ENCODE measurements at regions not wholly inside any gene's neighbourhood (a gene's known extent, or its start where the extent isn't known, plus 50 kb on each side); places are given as distances from the start of the nearest gene placed in this dataset.
"Not testable (repeated sequence)": the region's sequence is repeated elsewhere in the genome, so short reads cannot be mapped to it uniquely, and the experiment has no call there.

DNA sequence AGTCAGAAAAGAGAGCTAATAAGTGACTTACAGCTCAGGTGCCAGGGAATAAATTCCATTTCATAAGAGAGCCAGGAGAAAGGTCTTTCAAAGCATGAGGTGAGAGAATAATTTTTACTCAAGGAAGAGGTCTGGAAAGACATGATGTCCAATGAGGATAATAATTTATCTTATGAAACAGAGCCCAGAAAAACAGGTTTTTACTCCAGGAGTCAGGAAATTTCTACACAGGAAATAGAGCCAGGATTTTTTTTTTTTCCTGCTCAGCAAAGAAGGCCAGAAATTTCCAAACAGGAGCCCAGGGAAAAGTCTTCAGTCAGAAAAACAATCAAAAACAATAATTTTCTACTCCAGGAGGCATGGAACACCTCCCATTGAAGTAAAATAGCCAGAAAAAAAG, 1185.7 kb upstream of the TSPY4 start:
- no peak for DNase-seq

DNA sequence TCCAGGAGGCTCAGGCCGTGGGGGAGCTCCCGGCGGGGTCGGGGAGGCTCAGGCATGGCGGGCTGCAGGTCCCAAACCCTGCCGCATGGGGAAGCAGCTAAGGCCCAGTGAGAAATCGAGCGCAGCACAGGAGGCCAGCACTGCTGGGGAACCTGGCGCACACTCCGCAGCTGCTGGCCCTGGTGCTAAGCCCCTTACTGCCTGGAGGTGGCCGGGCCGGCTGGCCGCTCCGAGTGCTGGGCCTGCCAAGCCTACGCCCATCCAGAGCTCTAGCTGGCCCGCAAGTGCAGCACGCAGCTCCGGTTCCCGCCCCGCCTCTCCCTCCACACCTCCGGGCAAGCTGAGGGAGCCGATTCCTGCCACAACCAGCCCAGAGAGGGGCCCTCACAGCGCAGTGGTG, 1208.7 kb upstream of the TSPY4 start:
- no peak for DNase-seq

DNA sequence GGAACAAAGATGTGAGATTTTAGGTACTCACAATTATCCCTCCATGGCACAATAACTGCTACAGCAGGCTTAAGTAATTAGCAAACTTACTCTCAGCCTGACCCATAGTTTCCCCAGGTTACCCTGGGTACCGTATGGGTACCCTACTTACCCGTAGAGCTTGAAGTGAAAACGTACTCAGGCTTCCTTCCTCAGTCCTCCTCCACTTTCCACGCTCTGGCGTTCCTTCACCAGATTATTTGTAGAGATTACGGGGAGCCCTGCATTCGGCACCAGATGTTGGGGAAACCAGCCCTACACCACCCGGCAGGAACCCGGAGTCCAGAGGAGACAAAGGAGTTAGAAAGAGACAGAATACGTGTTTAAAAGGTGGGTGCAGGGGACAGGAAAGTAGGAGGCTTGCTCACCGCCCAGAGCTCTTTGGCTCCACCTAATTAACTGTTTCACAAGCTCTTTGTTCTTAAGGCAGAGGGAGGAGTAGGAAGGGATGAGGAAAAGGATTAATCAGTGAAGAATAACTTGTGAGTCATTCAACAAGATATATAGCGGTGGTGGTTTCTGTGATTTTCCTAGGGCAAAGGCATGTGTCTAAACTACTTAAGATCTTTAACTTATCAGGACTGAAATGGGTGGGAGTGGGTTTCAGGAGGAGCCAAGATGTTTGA, 1211.2 kb upstream of the TSPY4 start:
- DNase-seq: peak; percentile 52

DNA sequence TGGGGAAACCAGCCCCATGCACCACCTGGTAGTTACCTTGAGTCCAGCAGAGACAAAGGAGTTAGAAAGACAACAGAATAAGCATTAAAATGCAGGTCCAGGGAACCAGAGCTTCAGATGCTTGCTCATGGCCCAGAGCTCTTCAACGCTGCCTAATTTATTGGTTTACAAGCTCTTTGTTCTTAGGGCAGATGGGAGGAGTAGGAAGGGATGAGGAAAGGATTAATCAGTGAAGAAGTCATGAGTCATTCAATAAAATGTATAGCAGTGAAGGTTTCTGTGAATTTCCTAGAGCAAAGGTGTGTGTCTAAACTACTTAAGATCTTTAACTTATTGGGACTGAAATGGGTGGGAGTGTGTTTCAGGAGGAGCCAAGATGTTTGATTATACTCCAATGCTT, 1210.3 kb upstream of the AMELY start:
- peak; percentile 21 for DNase-seq

DNA sequence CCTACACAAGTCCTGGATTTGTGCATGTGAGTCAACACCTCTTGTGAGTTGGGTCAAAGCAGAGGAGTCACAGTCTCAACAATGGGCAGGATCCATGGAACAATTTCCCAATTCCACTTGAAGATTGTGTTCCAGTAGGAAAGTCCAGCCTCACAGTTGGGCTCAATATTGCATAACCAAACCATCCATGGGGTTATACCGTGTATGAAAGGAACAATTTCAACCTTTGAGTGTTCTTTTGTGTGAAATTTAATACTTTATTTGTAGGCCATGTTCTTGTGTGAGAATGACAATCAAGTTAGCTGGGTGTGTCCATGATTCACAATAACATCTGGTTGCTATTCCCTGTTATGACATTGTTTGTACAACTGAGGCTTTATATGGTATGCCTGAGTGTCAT, 1182.9 kb upstream of the AMELY start:
- DNase-seq: no peak

DNA sequence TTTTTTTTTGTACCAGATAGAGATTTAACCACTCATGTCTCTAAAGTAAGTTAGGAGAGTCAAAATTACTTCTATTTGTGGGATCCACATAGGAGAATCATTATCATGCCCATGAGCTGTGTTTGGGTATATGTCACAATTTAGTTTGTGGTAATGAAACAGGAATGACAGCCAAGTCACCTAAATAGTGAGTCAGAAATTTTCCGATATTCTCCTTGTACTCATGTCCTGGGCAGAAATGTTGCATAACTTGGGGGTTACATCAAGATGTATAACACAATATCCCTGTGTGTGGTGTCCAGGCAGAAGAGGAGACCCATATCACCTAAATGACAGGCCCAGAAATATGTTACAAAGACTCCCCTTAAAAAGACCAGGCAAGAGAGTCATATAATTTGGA, 1181.4 kb upstream of the AMELY start:
- DNase-seq: no peak

DNA sequence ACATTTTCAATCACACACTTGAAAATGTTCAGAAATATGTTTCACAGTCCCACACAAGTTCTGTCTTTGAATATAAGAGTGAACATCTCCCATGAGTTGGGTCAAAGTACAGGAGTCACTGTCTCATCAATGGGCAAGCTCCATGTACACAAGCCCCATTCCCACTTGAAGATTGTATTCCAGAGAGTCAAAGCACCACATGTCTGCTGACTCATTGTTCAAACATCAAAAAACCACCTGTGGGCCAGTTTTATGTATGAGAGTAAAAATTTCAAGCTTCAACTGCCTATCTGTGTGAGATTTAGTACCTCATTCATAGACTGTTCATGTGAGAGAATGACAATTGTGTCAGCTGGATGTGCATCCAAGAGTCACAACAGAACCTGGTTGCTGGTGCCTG, 1174.4 kb upstream of the AMELY start:
- no peak for DNase-seq

DNA sequence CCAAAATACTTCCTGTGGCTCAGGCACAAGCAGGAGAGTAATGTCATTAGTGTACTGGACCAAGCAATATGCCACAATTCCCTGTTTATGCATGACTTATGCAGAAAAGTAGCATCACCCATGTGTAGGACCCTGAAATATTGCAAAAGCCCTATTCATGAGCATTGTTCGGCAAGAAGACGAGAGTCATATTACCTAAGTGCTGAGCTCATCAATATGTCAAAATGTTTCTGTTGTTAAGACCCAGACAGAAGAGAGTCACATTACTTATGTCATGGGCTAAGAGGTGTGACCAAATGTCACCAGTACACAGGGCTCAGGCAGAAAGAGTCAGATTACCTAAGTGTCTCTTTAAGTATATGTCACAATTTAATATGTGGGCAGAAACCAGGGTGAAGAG, 1172.6 kb upstream of the AMELY start:
- no peak for DNase-seq

DNA sequence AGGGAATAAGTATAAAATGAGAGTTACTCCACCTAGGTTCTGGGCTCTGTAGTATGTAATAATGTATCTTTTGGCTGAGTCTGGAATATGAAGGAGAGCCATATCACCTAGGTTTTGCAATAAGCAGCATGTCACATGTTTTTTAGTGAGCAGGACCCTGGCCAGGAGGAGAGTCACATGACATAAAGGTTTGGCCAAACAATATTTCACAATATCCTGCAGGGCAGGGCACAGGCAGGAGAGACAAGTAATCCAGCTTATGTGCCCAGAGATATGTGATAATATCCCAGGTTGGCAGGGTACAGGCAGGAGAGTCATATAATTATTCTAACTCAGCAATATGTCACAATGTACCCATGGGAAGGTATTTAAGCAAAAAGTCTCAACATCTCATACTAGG, 1169.6 kb upstream of the AMELY start:
- DNase-seq: no peak

DNA sequence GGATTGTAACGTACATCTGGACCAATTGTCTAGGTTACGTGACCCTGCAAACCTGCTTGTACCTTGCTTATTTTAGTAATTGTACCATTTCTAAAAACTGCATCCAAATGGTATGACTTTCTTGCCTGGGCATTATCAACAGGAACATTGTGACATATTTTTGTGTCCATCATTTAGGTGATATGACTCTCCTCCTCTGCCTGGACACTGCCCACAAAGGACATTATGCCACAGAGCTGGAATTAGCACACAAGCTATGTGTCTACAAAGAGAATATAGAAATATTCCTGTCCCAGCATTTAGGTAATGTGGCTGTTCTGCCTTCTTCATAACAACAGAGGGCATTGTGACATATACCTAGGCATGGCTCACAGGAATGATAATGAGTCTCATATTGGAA, 1153.7 kb upstream of the AMELY start:
- DNase-seq: no peak

DNA sequence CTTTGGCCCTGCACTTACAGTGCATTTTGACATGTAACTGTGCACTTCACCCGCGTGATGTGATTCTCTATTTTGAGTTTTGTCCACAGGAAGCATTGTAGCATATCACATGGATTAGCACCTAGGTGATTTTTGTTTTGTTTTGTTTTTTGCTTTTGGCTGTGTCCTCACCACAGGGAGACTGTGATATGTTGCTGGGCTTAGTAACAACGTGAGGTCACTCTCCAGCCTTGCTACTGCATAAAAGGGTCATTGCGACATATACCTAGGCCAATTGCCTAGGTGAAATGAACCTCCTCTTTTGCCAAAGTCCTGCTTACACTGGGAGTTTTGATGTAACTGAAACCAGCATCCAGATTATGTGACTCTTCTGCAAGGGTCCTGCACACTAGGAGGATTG, 1152.9 kb upstream of the AMELY start:
- DNase-seq: no peak

DNA sequence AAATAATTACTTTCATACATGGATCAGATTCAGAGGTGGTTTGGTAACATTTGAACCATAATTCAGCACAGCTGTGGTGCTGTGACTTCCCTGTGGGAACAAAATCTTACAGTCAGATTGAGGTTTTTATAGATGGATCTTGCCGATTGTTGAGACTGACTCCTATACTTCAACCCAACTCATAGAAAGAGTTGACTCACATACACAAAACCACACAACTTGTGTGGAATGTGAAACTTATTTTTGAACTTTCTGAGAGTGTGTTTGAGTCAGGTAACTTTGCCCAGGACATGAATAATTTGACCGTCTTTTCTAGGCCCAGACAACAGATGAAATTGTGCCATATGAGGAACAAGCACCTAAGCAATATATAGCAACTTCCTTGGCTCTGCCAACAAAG, 1152.4 kb upstream of the AMELY start:
- no peak for DNase-seq

DNA sequence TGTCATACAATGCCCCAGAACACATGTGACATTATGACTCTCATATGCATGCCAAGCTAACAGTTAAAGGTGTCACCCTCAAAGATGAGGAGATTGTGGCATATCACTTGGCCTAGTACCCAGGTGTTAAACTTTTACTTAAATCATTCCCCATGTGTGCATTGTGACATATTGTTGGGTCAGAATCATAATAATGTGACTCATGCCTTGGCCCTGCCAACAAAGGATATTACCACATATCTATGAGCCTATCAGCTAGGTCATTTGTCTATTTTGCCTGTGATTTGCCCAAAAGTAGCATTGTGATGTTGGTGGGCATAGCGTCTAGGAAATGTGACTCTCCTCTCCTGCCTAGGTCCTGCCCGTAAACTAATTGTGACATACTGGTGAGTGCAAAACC, 1147.1 kb upstream of the AMELY start:
- DNase-seq: no peak

DNA sequence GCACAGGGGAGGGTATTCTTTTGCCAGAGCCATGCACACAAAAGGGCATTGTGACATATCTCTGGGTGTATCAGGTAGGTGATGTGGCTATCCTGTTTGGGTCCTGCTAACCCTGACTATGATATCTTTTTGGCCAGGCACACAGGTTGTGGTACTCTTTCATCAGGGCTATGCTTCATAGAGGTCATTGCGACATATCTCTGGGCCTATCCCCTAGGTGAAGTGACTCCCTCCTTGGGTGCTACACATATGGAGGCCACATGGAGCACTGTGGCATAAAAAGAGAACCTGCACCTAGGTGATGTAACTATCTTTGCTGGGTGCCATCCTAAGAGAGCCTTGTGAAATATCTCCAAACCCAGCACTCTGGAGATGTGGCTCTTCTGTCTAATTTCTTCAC, 1139.8 kb upstream of the AMELY start:
- no peak for DNase-seq

DNA sequence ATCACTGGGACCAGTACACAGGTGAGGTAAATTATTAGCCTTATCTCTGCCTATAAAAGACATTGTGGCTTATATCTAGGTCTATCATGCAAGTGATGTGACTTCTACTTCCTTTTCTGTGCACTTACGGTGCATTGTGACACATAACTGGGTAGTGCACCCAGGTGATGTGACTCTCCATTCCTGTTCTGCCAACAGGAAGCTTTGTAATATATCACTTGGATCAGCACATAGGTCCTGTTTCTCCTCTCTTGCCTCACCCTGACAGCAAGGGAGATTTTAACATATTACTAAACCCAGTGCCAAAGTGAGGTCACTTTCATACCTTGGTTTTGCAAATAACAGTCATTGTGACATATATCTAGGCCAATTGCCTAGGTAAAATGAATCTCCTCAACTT, 1129.7 kb upstream of the AMELY start:
- no peak for DNase-seq

DNA sequence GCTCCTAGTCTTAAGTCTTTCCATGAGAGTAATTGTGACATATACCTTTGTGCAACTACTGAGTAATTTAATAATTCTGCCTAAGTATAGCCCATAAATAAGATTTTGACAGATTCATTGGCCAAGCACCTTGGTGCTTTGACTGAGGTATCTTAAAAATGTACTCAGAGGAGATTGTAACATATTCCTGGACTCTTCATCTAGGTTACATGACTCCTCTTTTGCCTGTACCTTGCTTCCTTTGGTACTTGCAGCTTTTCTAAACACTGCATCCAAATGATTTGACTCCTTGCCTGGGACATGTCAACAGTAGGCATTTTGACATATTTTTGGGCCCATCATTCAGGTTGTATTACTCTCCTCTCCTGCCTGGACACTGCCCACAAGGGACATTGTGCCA, 1125.0 kb upstream of the AMELY start:
- DNase-seq: no peak

DNA sequence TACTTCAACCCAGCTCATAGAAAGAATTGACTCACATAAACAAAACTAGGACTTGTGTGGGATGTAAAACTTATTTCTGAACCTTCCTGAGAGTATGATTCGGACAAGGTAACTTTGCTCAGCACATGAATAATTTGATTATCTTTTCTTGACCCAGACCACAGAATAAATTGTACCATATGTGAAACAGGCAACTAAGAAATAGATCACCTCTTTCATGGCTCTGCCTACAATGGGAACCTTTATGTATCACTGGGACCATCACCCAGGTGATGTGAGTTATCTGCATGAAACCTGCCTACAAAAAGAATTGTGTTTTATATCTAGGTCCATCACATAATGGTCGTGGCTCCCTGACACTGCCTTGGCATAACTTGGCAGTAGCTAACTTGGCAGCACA, 1124.1 kb upstream of the AMELY start:
- no peak for DNase-seq

DNA sequence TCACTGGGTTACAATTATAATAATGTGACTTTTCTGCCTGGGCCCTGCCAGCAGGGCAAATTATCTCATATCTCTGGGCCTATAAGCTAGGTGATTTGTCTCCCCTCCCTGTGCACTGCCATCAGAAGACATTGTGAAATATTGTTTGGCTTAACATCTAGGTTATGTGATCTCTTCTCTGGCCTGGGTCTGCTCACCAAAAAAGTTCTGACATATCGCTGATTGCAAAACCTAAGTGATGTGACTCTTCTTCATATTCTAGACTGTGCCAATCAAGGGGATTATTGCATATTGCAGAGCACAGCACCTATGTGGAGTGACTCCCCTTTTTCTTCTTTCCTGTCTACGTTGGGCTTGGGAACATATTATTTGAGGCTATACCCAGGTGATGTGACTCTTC, 1123.1 kb upstream of the AMELY start:
- DNase-seq: no peak

DNA sequence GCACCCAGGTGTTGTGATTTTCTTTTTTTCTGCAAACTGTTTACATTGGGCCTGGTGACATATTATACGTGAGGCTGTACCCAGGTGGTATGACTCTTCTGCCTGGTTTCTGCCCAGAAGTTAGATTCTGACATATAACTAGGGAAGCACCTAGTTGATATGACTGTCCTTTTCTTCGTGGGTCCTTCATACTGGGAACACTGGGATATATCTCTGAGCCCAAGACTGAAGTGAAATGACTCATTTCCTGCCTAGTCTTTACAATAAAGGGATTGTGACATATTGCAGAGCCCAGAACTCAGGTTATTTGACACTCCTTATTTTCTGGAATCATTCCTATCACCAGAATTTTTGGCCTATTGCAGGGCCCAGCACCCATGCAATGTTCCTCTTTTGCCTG, 1121.6 kb upstream of the AMELY start:
- DNase-seq: peak; percentile 0

DNA sequence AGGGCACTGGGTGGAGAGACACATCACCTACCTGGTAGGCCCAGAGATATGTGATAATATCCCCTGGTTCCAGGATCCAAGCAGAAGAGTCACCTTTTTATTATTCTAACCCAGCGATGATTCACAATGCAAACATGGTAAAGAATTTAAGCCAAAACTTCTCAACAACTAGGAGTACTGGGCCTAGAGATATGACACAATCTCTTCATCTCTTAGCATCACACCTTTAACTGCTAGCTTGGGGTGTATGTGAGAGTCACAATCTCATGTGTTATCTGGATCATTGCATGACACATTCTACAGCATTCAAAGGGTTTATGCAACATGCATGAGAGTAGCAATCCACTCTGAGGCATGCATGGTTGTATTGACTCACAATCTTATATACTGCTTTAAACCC, 1109.0 kb upstream of the AMELY start:
- no peak for DNase-seq

DNA sequence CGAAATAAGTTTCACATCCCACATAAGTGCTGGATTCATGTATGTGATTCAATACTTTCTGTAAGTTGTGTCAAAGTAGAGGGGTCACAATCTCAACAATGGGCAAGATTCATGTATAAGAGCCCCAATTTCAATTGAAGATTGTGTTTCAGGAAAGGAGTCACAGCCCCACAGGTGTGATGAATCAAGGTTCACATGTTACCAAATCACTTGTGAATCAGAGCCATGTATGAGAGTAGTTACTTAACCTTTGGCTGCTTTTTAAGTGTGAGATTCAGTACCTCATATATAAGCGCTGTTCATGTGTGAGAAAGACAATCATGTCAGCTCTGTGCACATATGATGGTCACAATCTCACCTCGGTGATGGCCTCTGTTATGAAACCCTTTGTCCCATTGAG, 1100.0 kb upstream of the AMELY start:
- no peak for DNase-seq

DNA sequence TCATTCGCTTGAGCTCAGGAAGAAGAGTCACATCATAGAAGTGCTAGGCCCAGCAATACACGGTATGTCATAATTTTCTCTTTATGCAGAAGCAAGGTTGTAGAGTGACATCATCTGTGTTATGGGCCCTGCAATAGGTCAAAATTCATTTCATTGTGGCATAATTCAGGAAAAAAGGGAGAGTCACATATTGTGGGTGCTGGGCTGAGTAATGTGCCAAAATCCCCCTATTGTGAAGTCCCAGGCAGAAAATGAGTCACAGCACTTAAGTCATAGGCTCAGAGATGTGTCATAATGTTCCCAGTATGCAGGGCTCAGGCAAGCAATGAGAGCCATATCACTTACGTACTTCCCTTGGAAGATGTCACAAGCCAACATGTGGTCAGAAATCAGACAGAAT, 1092.6 kb upstream of the AMELY start:
- peak; percentile 57 for DNase-seq

DNA sequence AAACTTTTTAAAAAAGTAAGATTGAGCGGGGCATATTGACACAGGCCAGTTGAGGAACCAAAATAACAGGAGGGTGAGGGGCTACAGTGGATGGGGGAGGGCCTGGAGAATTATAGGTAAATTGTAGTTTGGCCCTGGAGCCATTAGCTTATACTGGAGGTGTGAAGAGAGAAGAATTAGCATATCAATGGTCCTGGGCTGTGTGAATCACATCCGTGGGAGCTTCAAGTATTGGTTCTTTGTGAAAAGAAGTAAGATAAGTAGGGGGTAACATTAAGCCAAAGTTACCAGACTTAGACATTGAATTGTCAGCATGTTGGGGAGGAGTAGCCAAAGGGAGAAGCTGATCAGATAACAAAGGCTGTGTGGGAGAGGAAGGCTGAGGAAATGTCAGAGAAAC, 1085.2 kb upstream of the AMELY start:
- DNase-seq: no peak

DNA sequence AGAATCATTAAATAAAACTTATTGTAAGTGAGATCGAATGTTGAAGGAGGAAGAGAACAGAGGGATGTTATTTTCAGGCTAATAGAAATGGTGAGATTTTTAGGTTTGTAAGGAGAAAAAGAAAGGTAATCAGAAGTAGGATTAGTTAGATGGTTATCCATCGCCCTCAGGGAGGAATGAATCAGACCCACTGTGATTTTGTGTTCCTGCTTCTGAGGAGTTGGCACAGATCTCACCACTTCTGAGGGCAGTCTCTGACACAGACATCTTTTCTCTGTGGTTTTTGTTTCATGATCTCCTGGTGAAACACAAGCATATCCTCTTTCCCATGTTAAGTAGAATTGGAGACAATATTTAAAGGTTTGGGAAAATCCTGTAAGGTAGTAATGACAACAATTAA, 1083.2 kb upstream of the AMELY start:
- not testable (repeated sequence) for DNase-seq

DNA sequence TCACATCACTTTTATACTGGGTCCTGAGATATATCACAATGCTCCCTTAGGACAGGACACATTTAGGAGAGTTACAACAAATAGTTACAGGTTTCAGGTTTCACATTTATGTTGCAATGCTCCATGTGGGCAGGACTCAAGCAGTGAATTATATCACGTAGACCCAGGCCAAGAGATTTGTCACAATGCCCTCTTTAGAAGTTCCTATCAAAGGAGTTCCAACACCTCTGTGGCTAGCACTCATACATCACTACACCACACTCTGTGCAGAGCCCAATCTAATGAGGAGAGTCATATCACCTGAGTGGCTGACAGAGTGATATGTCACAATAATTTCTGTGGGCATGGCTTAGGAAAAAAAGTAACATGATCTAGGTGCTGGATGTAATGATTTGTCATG, 1068.2 kb upstream of the AMELY start:
- no peak for DNase-seq

DNA sequence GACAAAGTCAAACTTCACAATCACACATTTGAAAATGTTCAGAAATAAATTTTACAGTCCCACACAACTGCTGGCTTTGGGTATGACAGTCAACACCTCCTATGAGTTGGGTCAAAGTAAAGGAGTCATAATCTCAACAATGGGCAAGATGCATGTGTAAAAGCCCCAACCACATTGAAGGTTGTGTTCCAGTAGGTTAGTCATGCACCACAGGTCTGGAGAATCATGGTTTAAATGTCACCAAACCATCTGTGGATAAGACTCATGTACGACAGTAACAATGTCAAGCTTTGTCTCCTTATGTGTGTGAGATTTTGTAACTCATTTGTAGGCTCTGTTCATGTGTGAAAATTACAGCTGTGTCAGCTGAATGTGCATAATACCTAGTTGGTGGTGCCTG, 1065.7 kb upstream of the AMELY start:
- no peak for DNase-seq

Measured in fibroblast of skin of right biceps (primary cell).